Inflammatory macrophage treated with lipopolysaccharide for 4 hours (primary cell): ENCODE measurements at regions not wholly inside any gene's neighbourhood (a gene's known extent, or its start where the extent isn't known, plus 50 kb on each side); places are given as distances from the start of the nearest gene placed in this dataset.

ENCODE experiments used
- DNase-seq: peaks from one replicate; pipeline ENCODE4 v3.0.0-alpha.2; 2020

DNA sequence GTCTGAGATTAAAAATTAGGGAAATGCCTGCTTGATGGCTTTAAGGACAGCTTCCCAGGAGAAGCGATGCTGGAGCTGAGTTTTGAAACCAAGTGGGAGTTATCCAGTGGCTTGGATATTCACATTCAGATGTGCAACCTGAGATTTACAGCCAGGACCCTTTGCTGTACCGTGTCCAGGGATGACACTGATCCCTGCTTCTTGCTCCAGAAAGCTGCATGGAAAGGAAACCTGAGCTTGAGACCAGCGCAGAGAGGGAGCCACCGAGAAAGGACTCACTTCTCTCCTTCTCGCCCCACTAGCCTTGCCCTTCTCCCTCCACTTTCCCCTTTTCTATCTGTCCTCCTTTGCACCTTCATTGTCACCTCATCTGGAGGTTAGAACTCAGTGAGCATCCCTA, 254.5 kb upstream of the PPARGC1A start:
- DNase-seq = no peak

DNA sequence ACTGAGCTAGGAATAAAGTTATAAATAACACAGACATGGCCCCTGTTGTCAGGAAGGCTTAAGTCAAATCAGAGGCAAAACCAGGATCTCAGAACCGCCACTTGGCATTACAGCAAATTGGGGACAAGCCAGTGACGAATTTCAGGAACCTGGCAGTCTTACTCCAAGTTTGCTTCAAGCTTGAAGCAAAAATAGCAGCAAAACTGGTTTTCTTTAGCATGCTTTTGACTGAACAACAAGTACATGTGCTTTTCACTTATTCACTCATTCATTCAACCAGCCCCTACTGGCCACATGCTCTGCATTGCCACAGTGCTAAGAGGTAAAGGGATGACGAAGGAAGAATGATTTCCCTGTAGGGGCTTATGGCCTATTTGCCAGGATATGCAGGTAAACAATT, 253.9 kb upstream of the PPARGC1A start:
- DNase-seq = no peak

DNA sequence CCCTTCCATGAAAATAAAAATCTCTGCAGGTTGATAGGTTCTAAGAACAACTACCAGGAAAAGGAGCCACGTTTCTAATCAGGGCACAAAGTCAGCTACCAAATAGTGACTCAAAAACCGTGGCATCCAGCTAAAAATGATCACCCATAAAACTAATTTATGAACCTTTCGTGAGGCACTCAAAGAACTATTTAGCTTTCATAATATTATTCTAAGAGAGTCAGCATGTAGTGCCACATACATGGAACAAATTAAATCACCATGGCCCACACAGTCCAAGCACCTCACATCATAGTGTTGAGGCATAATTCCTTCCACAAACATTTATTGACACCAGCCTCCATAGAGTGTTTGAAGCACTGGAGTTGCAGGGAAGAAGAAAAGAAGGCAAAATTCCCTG, 252.0 kb upstream of the PPARGC1A start:
- DNase-seq = no peak

DNA sequence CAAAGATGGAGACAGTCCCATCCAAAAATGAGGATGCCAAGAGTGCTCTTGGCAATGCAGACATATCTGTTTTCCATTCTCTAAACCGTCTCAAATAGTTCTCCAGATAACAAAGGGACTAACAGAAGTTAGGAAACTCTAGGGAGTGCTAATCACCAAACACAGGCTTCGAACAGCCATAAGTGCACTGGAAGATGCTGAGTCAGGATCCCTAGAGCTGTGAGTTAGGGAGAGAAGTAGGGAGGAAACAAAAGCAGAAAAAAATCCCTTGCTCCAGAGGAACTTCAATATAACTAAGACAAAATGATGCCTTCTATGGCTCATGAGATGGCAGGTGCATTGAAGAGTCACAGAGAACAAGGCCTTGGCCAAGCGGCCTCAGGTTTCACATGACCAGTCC, 251.0 kb upstream of the PPARGC1A start:
- no peak for DNase-seq

DNA sequence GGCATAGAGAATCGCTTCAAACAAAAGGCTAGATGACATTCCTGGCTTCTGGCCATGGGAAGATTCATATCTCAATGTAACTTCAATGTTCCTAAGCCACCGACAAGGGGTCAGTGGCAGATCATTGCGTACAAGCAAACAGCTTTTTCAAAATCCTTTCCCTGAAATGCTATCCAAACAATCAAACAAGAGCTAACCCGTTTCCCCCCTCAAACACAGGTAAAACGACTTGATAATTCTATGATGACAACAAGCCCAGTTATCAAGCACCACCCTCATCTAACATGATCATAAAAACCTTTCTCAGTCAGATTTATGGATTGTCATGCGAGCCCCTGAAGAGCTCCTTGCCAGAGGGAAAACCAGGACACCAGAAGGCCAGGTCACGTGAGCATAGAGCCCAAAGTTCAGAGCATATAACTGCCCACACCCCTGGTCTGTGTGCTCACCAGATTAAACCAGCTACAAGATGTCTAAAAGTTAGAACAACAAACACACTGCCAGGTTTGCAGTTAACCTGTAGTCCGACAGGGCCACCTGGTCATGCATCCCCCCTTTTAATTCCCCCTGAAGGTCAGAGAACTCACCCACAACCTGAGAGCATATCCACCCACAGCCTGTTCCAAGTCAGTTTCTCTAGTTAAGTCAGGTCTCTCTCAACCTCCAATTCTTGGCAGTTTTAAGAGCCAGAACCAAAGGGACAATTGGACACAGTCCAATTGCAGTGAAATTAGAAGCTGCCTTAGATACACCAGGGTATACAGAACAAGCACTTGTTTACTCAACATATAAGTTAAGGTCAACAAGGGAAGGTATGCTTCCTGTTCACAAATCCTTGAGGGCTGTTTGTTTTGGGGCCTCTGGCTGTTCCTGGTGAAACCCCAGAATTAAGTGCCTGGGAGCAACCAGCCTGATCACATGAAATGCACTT, 248.1 kb upstream of the PPARGC1A start:
- DNase-seq = no peak

DNA sequence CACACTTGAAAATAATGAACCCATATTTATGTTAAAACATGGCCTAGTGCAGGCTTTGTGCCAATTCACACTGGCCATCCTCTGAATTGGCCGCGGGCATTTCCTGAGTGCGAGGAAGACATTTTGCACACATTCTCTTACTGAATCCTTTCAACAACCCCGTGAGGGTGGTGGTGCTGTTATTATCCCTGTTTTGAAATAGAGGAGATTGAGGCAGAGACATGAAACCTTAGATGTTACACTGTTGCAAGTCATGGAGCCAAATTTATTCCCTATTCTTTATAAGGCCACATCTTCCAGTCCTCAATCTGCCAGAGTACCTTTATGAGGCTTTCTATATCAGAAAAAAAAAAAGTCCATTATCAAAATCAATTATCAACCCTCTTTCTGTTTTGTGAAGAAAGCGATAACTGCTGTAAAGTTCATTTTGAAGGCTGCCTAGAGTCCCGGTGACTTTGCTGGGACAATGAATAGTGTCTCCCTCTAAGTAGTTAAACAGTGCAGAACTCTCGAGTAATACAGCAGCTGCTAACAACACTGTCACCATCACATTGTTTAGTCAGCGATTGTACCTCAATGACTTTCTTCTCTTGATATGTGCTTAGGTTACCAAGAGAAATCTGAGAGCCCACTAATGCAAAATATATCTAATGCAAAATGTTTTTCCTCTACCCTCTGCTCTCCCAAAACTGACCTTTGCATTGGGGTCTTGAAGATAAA, 242.3 kb upstream of the PPARGC1A start:
- no peak for DNase-seq

DNA sequence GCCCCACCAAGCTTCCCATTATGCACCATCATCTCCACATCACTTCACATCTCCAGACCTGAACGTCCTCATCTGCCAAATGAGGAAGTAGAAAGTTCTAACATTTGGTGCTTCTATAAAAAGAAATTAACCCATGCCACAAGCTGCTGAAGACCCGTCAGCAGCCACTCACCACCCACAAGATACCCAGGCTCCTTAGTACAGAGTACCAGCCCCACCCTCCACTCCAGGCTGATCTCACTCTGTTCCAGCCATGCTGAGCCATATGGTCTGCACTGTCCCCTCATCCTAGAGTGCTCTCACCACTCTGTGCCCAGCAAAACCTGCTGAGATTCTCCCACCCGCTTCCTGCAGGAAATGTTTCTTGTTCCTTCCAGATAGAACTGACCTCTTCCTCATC, 240.8 kb upstream of the PPARGC1A start:
- DNase-seq = no peak

DNA sequence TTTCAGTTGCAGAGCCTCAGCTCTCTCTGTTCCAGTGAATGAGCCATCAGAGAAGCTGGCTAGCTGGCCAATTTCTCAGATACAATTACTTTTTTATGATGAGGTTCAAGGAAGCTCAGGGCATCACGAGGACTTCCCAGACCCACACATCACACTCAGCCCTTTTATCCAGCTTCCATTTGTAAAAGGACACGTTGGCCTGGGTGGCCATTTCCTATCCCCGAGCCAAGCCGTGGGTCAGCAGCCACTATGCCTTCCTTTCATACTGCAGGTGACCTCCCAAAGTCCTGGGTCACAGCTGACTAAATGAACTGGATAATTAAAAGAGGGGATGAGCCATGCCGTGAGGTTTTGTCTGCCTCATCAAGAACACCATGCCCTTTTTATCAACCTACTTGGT, 236.9 kb upstream of the PPARGC1A start:
- no peak for DNase-seq

DNA sequence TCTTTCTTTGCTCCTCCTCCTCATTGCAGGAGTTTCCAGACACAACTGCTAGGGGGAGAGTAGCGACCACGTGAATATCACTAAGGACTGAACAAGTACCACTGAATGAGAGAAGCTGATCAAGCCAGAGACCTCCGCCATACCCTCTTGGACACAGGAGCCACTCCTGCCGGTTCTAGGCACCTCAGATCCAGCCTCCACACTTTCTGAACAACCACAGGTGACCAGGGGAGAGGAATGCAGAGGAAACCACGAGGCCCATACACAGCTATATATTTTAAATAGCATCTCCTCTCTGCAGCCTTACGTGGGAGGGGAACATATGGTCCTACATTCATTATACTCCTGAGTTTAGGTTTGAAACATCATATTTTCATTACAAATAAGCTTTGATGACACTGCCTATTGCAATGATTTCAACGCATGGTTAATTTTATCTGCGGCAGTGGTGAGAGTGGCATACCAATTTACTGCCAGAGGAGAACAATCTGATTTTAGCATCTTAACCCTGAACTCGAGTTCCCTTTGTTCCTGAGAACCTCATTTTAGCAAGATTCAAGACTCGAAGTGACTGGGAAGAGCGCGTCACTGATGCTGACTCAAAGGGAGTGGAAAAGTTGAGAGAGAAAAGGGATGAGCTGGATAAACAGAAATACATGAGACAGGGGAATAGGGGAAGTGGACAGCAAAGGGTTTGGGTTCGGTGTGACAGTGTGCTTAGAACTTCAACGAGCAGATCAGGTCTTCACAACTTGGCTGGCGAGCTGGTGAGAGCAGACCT, 231.7 kb upstream of the PPARGC1A start:
- no peak for DNase-seq

DNA sequence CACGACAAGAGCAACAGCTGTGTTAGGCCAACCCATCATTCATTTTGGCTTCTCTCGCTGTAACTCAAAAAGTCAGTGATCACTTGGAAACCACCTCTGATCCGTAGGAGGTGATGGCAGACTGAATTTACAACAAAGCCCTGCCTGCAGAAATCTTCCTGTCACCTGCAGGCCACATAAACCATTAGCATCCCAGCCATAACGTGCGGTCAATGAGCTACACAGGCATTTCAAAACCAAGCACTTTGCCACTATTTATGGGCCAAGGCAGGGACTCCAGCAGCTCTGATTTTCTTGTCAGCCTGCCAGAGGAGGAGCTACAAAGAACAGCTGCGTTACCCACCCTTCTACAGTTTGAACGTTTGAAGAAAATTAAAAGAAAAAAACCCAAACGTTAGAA, 228.1 kb upstream of the PPARGC1A start:
- no peak for DNase-seq

DNA sequence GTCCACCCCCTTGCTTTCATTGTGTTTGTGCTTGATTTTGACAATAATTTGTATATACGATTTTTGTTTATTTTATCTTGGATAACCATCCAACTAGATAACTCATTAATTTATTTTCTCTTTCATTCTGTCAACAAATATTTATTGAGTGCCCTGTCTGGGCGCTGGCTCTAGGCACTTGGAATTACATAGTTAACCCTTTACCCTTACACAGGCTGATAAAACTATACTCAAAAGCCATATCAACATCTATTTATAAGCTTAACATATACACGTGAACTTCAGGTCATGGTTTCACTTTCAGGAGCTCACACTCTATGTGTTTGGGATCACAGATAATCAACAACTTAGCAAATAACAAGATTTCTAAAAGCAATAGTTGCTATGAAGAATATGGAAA, 226.3 kb upstream of the PPARGC1A start:
- DNase-seq = no peak

DNA sequence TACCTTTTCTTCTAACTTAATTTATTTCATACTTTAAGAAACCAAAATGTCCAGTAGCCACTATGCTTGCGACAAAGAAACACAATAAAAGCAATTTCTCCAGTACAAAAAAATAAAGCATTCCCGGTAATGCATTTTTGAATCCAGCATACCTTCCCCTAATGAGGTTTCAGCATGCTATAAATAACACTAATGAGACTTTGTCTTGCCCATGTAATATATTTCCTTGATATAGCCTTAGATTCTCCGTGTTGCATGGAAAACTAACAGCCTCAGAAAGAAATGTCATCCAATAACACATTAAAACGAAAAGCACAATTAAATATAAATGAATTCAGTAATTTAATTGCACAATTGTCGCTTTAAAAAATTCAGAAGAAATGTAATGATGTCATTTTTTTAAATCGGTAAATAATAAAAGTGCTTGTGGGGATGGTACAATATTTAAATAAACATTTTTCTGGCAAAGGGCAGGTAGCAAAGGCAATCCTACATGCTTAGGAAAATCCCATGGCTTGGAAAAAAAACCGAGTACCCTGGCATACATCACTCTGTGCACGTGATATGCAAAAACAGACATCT, 225.2 kb upstream of the PPARGC1A start:
- DNase-seq = no peak

DNA sequence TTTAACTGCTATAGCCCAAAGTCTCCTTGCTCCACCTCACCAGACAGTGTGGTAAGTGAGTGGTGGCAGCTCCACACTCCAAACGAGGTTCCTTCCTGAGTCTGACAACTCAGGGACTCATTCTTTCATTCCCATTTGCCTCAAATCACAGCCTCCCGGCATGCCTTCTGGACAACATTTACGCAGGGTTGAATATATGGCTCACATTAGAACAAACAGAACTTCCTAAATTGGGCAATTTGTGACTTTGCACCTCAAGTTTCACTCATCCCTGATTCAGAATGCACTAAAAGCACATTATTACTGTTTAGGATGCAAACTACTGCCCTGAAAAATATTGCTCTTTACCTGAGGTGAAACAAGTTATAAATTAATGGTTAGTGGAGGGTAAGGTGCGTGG, 224.6 kb upstream of the PPARGC1A start:
- no peak for DNase-seq

DNA sequence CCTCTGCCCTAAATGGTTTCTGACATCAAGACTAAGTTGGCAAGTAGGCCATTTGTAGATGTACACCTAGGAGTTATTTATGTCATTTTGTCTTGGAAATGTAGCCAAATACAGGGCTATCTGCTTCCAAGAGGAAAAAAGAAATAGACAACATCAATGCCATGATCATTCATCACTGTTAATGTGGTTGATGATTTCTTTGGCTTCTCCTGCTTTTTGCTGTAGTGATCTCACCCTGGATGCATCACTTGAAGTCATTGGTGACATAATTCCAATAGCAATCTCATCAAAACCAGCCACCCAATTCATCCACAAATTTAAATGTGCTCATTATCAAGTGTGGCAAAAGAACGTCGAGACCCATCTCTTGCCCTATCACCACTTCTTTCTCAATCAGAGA, 222.6 kb upstream of the PPARGC1A start:
- no peak for DNase-seq

DNA sequence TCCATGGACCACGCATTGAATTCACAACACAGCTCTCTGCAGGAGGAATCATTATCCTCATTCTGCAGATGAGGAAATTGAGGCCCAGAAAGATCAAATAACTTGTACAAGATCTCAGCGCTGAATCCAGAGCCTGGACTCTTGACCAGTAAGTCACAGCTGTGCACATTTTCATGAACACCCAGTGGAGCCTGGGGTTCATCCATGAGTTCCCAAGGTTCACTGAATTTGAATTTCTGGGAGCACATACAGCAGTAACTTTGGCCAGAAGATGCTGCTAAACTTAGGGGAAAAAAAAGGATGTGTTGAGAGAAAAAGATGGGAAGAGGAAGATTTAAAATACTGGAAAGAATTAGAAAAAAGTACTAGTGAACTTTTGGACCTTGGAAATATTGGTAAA, 218.7 kb upstream of the PPARGC1A start:
- no peak for DNase-seq

DNA sequence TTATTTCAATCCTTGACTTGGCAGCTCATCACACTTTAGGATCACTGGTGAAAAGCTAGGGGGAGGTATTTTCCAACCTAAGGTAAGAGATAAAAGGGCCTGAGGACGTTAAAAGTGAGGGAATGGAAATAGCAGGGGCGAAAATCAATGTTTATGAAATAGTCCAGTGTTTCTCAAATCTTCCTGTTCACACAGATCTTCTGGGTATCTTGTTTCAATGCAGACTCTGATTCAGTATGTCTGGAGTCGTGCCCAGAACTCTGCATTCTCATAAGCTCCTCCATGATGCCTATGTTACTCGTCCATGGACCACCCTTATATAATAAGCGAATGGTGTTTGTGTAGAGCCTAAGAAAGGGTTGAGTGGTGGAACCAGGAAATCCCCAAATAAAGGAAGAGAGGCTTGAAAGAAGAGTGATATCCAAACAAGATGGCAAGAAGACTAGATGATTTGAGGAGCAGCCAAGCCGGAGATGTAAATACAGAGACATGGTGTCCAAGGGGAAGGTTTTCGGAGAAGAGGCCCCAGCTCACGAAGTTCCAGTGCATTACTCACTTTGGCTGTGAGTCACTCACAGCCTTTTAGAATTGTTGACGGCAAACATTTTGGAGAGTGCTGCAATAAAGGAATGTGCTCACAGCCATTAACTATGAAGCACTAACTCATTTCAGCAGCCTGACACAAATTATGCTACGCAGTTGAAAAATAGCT, 215.6 kb upstream of the PPARGC1A start:
- DNase-seq = no peak

DNA sequence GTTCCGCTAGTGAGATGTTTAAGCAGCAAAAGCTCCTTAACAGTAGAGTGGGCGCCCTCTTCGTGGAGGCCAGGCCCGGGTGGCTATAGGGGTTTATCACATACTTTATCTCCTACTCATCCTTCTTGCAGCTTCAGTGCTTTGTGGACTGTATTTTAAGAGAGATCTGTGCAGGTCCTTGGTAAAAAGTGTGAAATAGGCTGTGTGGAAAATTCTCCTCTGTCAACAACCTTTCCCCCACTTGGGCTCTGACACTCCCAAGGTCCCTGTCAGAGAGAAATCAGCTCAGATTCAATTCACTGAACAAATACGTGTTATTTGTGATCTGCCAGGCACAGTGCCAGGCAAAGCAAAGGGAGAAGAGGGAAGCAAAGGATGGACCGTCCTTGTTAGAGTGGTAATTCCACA, 214.3 kb upstream of the PPARGC1A start:
- DNase-seq = no peak

DNA sequence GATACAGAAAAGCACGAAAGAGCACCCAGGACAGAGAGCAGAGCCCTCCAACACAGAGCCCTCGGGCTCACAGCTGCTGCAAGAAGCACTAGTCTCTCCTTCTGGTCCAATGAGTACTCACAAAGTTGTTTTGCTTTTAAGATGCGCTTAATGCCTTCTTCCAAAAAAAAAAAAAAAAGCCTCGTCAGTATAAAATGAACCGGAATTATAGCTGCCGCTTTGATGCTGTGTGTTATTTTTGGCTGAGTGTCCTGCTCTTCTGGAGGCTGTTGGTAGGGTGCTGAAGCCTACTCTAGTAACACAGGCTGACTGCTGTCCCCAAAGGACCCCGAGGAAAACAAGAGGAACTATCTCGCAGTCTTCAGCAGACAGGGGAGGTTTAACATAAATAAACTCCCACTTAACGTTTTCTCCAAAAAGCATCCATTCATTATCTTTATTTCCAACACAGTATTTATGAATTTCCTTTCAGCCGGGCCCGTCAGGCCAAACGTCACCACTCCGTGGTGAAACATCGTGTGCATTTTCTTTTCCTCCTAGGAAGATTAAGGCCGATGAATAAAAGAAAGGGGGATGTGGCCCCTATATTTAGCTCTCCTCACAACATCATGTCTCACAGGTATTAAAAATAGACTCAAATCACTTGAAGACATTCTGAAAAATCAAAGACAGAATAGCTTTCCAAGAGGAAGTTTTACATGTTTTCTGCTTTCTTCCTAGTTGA, 213.7 kb upstream of the PPARGC1A start:
- no peak for DNase-seq

DNA sequence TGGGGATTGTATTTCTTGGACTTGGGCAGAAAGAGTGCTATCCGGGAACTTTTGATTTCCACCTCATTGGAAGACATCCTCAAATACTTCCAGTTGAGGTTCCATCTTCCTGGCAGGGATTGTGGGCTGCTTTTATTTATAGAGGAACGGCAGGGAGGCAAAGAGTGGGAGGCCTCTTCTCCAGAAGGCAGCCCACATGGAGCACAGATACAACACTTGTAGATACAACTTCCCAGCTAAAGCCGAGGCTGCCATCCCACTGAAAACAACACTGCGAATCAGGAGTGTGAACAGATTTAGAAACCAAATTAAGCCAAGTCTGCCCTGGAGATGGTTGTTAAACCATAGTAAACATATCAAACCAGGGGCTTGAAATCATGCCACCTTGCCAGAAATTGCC, 212.8 kb upstream of the PPARGC1A start:
- DNase-seq = no peak

DNA sequence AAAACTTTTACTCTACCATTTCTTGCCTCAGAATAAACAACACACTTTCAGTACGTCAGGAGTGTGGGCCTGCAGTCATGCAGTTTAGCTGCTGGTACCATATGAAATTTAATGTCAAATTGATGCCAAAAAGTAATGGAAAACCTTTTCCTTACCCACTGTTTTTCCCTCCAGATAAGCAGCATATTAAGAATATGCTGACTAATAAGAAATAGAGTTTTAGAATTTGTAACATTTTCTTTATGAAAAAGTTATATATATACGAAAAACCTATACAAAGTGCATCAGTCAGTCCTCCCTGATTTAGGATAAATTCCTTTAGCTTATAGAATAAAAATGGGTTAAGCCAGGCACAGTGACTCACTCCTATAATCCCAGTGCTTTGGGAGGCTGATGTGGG, 206.8 kb upstream of the PPARGC1A start:
- no peak for DNase-seq

DNA sequence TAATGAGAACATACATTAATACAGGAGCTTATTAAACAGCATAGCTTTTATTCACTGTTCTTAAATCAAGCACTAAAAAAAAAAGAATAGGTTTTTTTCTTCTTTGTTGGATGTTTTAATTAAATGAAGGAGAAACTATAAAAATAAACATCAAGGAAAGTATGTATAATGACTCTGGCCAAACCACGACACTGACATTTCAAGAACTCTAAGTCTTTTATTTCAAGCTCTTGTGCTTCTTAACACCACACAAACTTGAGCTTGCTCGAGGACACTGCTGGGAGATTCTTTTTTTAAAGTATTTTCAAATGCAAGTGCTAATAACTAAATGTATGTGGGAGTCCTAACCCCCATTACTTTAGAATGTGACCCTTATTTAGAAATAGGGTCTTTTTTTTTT, 204.9 kb upstream of the PPARGC1A start:
- DNase-seq = no peak

DNA sequence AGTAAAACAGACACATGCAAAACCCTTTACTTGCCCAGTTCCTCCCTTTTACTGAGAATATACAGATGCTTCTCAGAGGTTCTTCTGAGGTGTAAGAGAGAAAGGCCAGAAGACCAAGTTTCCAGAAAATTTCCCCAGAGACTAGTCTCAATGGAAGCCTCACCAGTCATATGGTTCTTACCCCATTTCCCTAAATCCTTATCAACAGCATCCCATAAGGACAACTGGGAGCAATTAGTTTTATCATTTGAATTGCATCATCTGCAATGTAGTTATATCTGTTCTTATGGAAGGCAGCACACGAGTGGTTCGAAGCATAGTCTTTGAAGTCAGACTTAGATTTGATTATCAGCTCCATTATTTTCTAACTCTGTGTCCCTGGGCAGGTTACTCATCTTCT, 203.6 kb upstream of the PPARGC1A start:
- no peak for DNase-seq
